A172 (cell line): ENCODE measurements at regions not wholly inside any gene's neighbourhood (a gene's known extent, or its start where the extent isn't known, plus 50 kb on each side); places are given as distances from the start of the nearest gene placed in this dataset.

Experiments
- DNase-seq: peaks from one replicate; pipeline ENCODE4 v3.0.0-alpha.2; 2015; ENCODE audit warnings: low spot score

- peak; percentile 18 for DNase-seq
Measured at GRCh38 chr12:126084480-126084879, 1019.2 kb downstream of the AACS start.

- no peak for DNase-seq
Measured at GRCh38 chr12:126086242-126086641, 1021.0 kb downstream of the AACS start.

- DNase-seq = no peak
Measured at GRCh38 chr12:126087692-126088091, 1022.5 kb downstream of the AACS start.

- DNase-seq = peak; percentile 11
Measured at GRCh38 chr12:126093908-126094307, 1028.7 kb downstream of the AACS start.

GRCh38 chr12:126095748-126096510 lies 1030.7 kb downstream of the AACS start:
- DNase-seq = no peak

GRCh38 chr12:126106706-126107105 lies 1041.5 kb downstream of the AACS start:
- no peak for DNase-seq

GRCh38 chr12:126107659-126108058 lies 1042.4 kb downstream of the AACS start:
- DNase-seq = no peak

- no peak for DNase-seq
Measured at GRCh38 chr12:126108247-126108646, 1043.0 kb downstream of the AACS start.

GRCh38 chr12:126112141-126112540 lies 1046.9 kb downstream of the AACS start:
- DNase-seq = no peak

GRCh38 chr12:126112849-126113248 lies 1047.6 kb downstream of the AACS start:
- no peak for DNase-seq

- DNase-seq = no peak
Measured at GRCh38 chr12:126114441-126114840, 1049.2 kb downstream of the AACS start.

GRCh38 chr12:126117502-126117901 lies 1052.3 kb downstream of the AACS start:
- DNase-seq = no peak

GRCh38 chr12:126139355-126139754 lies 1074.1 kb downstream of the AACS start:
- no peak for DNase-seq

- no peak for DNase-seq
Measured at GRCh38 chr12:126144603-126145002, 1079.4 kb downstream of the AACS start.

GRCh38 chr12:126147321-126147720 lies 1082.1 kb downstream of the AACS start:
- no peak for DNase-seq

GRCh38 chr12:126156806-126157574 lies 1091.8 kb downstream of the AACS start:
- DNase-seq = no peak

GRCh38 chr12:126157575-126157966 lies 1092.3 kb downstream of the AACS start:
- no peak for DNase-seq

- DNase-seq = peak; percentile 0
Measured at GRCh38 chr12:126159139-126159538, 1093.9 kb downstream of the AACS start.

GRCh38 chr12:126160912-126161311 lies 1095.7 kb downstream of the AACS start:
- no peak for DNase-seq

- DNase-seq = no peak
Measured at GRCh38 chr12:126163984-126164383, 1098.7 kb downstream of the AACS start.

GRCh38 chr12:126171937-126172559 lies 1106.8 kb downstream of the AACS start:
- no peak for DNase-seq

- no peak for DNase-seq
Measured at GRCh38 chr12:126182619-126183236, 1117.5 kb downstream of the AACS start.
